ENCODE measurements at regions not wholly inside any gene's neighbourhood (a gene's known extent, or its start where the extent isn't known, plus 50 kb on each side); places are given as distances from the start of the nearest gene placed in this dataset.
A peak's percentile ranks its signal among the peaks of the same experiment; 100 is the strongest.
"Not testable (repeated sequence)": the region's sequence is repeated elsewhere in the genome, so short reads cannot be mapped to it uniquely, and the experiment has no call there.

- no peak for DNase-seq (ENCODE audit: low read depth in 4 of 4, low spot score in 3 of 4)
Observed at GRCh38 chr6:144392536-144392935, 107.4 kb downstream of the UTRN start.

GRCh38 chr6:144394210-144394609, 109.1 kb downstream of the UTRN start:
- DNase-seq (ENCODE audit: low read depth in 4 of 4, low spot score in 3 of 4): no peak

GRCh38 chr6:144395014-144395413, 109.9 kb downstream of the UTRN start:
- DNase-seq (ENCODE audit: low read depth in 4 of 4, low spot score in 3 of 4): no peak

GRCh38 chr6:144395826-144396225, 110.7 kb downstream of the UTRN start:
- DNase-seq (ENCODE audit: low read depth in 4 of 4, low spot score in 3 of 4): no peak

GRCh38 chr6:144397141-144397540, 112.0 kb downstream of the UTRN start:
- DNase-seq (ENCODE audit: low read depth in 4 of 4, low spot score in 3 of 4): no peak

GRCh38 chr6:144400321-144400720, 115.2 kb downstream of the UTRN start:
- DNase-seq (ENCODE audit: low read depth in 4 of 4, low spot score in 3 of 4): no peak

- no peak for DNase-seq (ENCODE audit: low read depth in 4 of 4, low spot score in 3 of 4)
Observed at GRCh38 chr6:144401736-144402733, 116.9 kb downstream of the UTRN start.

GRCh38 chr6:144402750-144403149, 117.6 kb downstream of the UTRN start:
- no peak for DNase-seq (ENCODE audit: low read depth in 4 of 4, low spot score in 3 of 4)

GRCh38 chr6:144405163-144405562, 120.0 kb downstream of the UTRN start:
- no peak for DNase-seq (ENCODE audit: low read depth in 4 of 4, low spot score in 3 of 4)

GRCh38 chr6:144406796-144407195, 121.7 kb downstream of the UTRN start:
- DNase-seq (ENCODE audit: low read depth in 4 of 4, low spot score in 3 of 4): no peak

- no peak for DNase-seq (ENCODE audit: low read depth in 4 of 4, low spot score in 3 of 4)
Observed at GRCh38 chr6:144408161-144408560, 123.0 kb downstream of the UTRN start.

GRCh38 chr6:144410059-144410458, 124.9 kb downstream of the UTRN start:
- no peak for DNase-seq (ENCODE audit: low read depth in 4 of 4, low spot score in 3 of 4)

- DNase-seq (ENCODE audit: low read depth in 4 of 4, low spot score in 3 of 4): not testable (repeated sequence)
Observed at GRCh38 chr6:144410574-144410973, 125.4 kb downstream of the UTRN start.

- peak in 1 of 4 donors; percentile 36 for DNase-seq (ENCODE audit: low read depth in 4 of 4, low spot score in 3 of 4)
Observed at GRCh38 chr6:144411531-144412165, 126.5 kb downstream of the UTRN start.

GRCh38 chr6:144413418-144413817, 128.3 kb downstream of the UTRN start:
- no peak for DNase-seq (ENCODE audit: low read depth in 4 of 4, low spot score in 3 of 4)

GRCh38 chr6:144415014-144415413, 129.9 kb downstream of the UTRN start:
- DNase-seq (ENCODE audit: low read depth in 4 of 4, low spot score in 3 of 4): no peak

GRCh38 chr6:144415835-144416237, 130.7 kb downstream of the UTRN start:
- no peak for DNase-seq (ENCODE audit: low read depth in 4 of 4, low spot score in 3 of 4)

GRCh38 chr6:144416244-144416643, 131.1 kb downstream of the UTRN start:
- no peak for DNase-seq (ENCODE audit: low read depth in 4 of 4, low spot score in 3 of 4)

GRCh38 chr6:144416773-144417172, 131.6 kb downstream of the UTRN start:
- no peak for DNase-seq (ENCODE audit: low read depth in 4 of 4, low spot score in 3 of 4)

GRCh38 chr6:144417681-144418080, 132.5 kb downstream of the UTRN start:
- DNase-seq (ENCODE audit: low read depth in 4 of 4, low spot score in 3 of 4): no peak

GRCh38 chr6:144418959-144419545, 133.9 kb downstream of the UTRN start:
- no peak for DNase-seq (ENCODE audit: low read depth in 4 of 4, low spot score in 3 of 4)
